Liver (tissue), 8 donors: ENCODE measurements at regions not wholly inside any gene's neighbourhood (a gene's known extent, or its start where the extent isn't known, plus 50 kb on each side); places are given as distances from the start of the nearest gene placed in this dataset.
"Not testable (repeated sequence)": the region's sequence is repeated elsewhere in the genome, so short reads cannot be mapped to it uniquely, and the experiment has no call there.

Experiments
- DNase-seq: peaks from one replicate; pipeline ENCODE4 v3.0.0-alpha.2; 2017; ENCODE audit warnings: low spot score
- H3K27ac ChIP-seq, 2 donors: one replicate each; pipeline ENCODE4 v1.7.0; 2013; ENCODE audit warnings: inconsistent platforms in 2 of 2, low read length in 2 of 2, control low read depth in 1 of 2, low read depth in 1 of 2, mild to moderate bottlenecking in 1 of 2
- H3K27me3 ChIP-seq, 4 donors: one replicate each; pipeline versions ENCODE4 v1.6.1 to v1.7.0; 2013; ENCODE audit warnings: low read length in 3 of 4, inconsistent platforms in 1 of 4, mild to moderate bottlenecking in 1 of 4, moderate library complexity in 1 of 4; ENCODE audit not compliant: control insufficient read depth in 4 of 4, insufficient read depth in 4 of 4
- H3K36me3 ChIP-seq, 4 donors: one replicate each; pipeline versions ENCODE4 v1.6.1 to v1.7.0; 2013; ENCODE audit warnings: low read length in 3 of 4, mild to moderate bottlenecking in 3 of 4, low read depth in 1 of 4, moderate library complexity in 1 of 4; ENCODE audit not compliant: control insufficient read depth in 4 of 4, insufficient read depth in 3 of 4
- H3K4me1 ChIP-seq, 4 donors: one replicate each; pipeline versions ENCODE4 v1.6.1 to v1.7.0; 2013; ENCODE audit warnings: low read length in 3 of 4, mild to moderate bottlenecking in 3 of 4, moderate library complexity in 1 of 4; ENCODE audit not compliant: control insufficient read depth in 4 of 4, insufficient read depth in 4 of 4
- H3K4me3 ChIP-seq, 3 donors: one replicate each; pipeline versions ENCODE4 v1.6.1 to v1.7.0; 2013; ENCODE audit warnings: low read length in 3 of 3, control low read depth in 1 of 3, low read depth in 1 of 3, mild to moderate bottlenecking in 1 of 3
- H3K9ac ChIP-seq, 2 donors: one replicate each; pipeline ENCODE4 v1.7.0; 2013; ENCODE audit warnings: low read length in 2 of 2, mild to moderate bottlenecking in 2 of 2, moderate library complexity in 2 of 2, control low read depth in 1 of 2, low read depth in 1 of 2
- H3K9me3 ChIP-seq, 4 donors: one replicate each; pipeline versions ENCODE4 v1.6.1 to v1.7.0; 2013; ENCODE audit warnings: low read length in 3 of 4; ENCODE audit not compliant: control insufficient read depth in 4 of 4
- CTCF ChIP-seq: fragments of 150-350 bp; IDR thresholded peaks from 2 replicates; pipeline ENCODE4 v1.5.1; 2017; ENCODE audit warnings: improper control_type of control experiment, low read depth, low read length; ENCODE audit not compliant: missing input control
- EGR1 ChIP-seq, 2 donors: IDR thresholded peaks; 2 replicates each; pipeline ENCODE4 v1.6.1; 2016 to 2018; ENCODE audit warnings: antibody characterized with exemption in 2 of 2, low read depth in 2 of 2
- FOXA1 ChIP-seq: IDR thresholded peaks from 2 replicates; pipeline ENCODE4 v1.6.1; 2016; ENCODE audit warnings: antibody characterized with exemption
- FOXA2 ChIP-seq: IDR thresholded peaks from 2 replicates; pipeline ENCODE4 v1.6.1; 2016; ENCODE audit warnings: antibody characterized with exemption
- GABPA ChIP-seq, 2 donors: IDR thresholded peaks in 1 of 2; conservative IDR thresholded peaks in 1 of 2; 2 replicates each; pipeline ENCODE4 v1.6.1; 2016; ENCODE audit warnings: antibody characterized with exemption in 2 of 2, mild to moderate bottlenecking in 1 of 2, moderate library complexity in 1 of 2
- HNF4A ChIP-seq, 2 donors: conservative IDR thresholded peaks; 2 replicates each; pipeline ENCODE4 v1.6.1; 2016; ENCODE audit warnings: antibody characterized with exemption in 2 of 2, mild to moderate bottlenecking in 2 of 2
- HNF4G ChIP-seq: IDR thresholded peaks from 2 replicates; pipeline ENCODE4 v1.6.1; 2016; ENCODE audit warnings: antibody characterized with exemption
- JUND ChIP-seq, 2 donors: IDR thresholded peaks; 2 replicates each; pipeline ENCODE4 v1.6.1; 2016; ENCODE audit warnings: antibody characterized with exemption in 2 of 2
- NR2F2 ChIP-seq: IDR thresholded peaks from 2 replicates; pipeline ENCODE4 v1.6.1; 2016; ENCODE audit warnings: antibody characterized with exemption
- RAD21 ChIP-seq, 2 donors: IDR thresholded peaks; 2 replicates each; pipeline ENCODE4 v1.6.1; 2016; ENCODE audit warnings: antibody characterized with exemption in 2 of 2, mild to moderate bottlenecking in 2 of 2
- REST ChIP-seq: IDR thresholded peaks from 2 replicates; pipeline ENCODE4 v1.6.1; 2016; ENCODE audit warnings: antibody characterized with exemption, mild to moderate bottlenecking
- SP1 ChIP-seq: IDR thresholded peaks from 2 replicates; pipeline ENCODE4 v1.6.1; 2018; ENCODE audit warnings: antibody characterized with exemption, mild to moderate bottlenecking
- TAF1 ChIP-seq: conservative IDR thresholded peaks from 2 replicates; pipeline ENCODE4 v1.6.1; 2016; ENCODE audit warnings: antibody characterized with exemption, mild to moderate bottlenecking
- YY1 ChIP-seq: IDR thresholded peaks from 2 replicates; pipeline ENCODE4 v1.6.1; 2016; ENCODE audit warnings: antibody characterized with exemption, mild to moderate bottlenecking
- ZBTB33 ChIP-seq: IDR thresholded peaks from 2 replicates; pipeline ENCODE4 v1.6.1; 2016; ENCODE audit warnings: antibody characterized with exemption
- whole genome bisulfite sequencing: extraction: QIAGEN DNeasy Blood & Tissue Kit; methylation state at CpG from one replicate; pipeline ENCODE4 v1.1.7; 2013; 5-methylcytosine and 5-hydroxymethylcytosine counted together
- TF ChIP-seq, protein P1 (sequence below): IDR thresholded peaks from 2 replicates; pipeline ENCODE4 v1.6.1; 2016; ENCODE audit warnings: antibody characterized with exemption
- donor health status: healthy.
- donor health status: healthy.
- donor health status: healthy.
- donor health status: healthy.
- donor health status: healthy.

- 39% methylated on average over 3 of the region's 3 CpGs for WGBS
Observed at GRCh38 chr18:60018618-60019462, 119.0 kb downstream of the PMAIP1 start.

DNA sequence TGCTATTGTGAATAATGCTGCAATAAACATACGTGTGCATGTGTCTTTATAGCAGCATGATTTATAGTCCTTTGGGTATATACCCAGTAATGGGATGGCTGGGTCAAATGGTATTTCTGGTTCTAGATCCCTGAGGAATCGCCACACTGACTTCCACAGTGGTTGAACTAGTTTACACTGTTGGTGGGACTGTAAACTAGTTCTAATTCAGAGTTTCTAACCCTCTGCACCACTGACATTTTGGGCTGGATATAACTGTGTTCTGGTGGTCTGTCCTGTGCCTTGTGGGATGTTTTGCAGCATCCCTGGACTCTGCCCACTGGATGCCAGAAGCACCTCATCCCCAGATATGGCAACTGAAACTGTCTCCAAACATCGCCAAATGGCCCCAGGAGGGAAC, 118.3 kb downstream of the PMAIP1 start:
- not testable (repeated sequence) for H3K27ac ChIP-seq, H3K9me3 ChIP-seq, DNase-seq, H3K9ac ChIP-seq, H3K36me3 ChIP-seq, H3K27me3 ChIP-seq, H3K4me3 ChIP-seq, H3K4me1 ChIP-seq
- 78% methylated on average over 2 of the region's 3 CpGs for WGBS

More at GRCh38 chr18:60018618-60019462, 119.0 kb downstream of the PMAIP1 start:
- H3K36me3 ChIP-seq, result no peaks in the 10 kb centered on the region
- H3K4me3 ChIP-seq, result no peak overlapping the region
- H3K9ac ChIP-seq, result no peak overlapping the region
- H3K27me3 ChIP-seq, result no peaks in the 10 kb centered on the region
- no peak overlapping the region for H3K27ac ChIP-seq
- no peak for TF ChIP-seq HNF4A (conservative IDR thresholded peaks at IDR 0.05)
- TF ChIP-seq RAD21 (IDR thresholded peaks at IDR 0.05), result no peak
- TF ChIP-seq TAF1, result no peak
- no peak for TF ChIP-seq YY1
- TF ChIP-seq FOXA1, result no peak
- TF ChIP-seq, protein P1, sequence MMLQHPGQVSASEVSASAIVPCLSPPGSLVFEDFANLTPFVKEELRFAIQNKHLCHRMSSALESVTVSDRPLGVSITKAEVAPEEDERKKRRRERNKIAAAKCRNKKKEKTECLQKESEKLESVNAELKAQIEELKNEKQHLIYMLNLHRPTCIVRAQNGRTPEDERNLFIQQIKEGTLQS, result no peak
- no peak for TF ChIP-seq SP1
- TF ChIP-seq REST, result no peak
- TF ChIP-seq JUND (IDR thresholded peaks at IDR 0.05), result no peak
- no peak for TF ChIP-seq HNF4G
- no peaks in the 10 kb centered on the region for H3K9me3 ChIP-seq
- DNase-seq, result no peak
- H3K4me1 ChIP-seq, result no peaks in the 10 kb centered on the region

- no peak for TF ChIP-seq HNF4A (conservative IDR thresholded peaks at IDR 0.05)
- no peak for TF ChIP-seq FOXA1
- no peak for TF ChIP-seq FOXA2
- no peak for TF ChIP-seq GABPA (IDR thresholded peaks at IDR 0.05 in 1 of 2, conservative IDR thresholded peaks at IDR 0.05 in 1 of 2)
- no peak for TF ChIP-seq TAF1
- no peak for TF ChIP-seq JUND (IDR thresholded peaks at IDR 0.05)
- TF ChIP-seq HNF4G, result no peak
- TF ChIP-seq RAD21 (IDR thresholded peaks at IDR 0.05), result no peak
- no peak for TF ChIP-seq YY1
- TF ChIP-seq SP1, result no peak
- no peak for TF ChIP-seq ZBTB33
- TF ChIP-seq NR2F2, result no peak
- TF ChIP-seq CTCF, result no peak
- TF ChIP-seq EGR1 (IDR thresholded peaks at IDR 0.05; ENCODE audit: low read depth in 2 of 2), result no peak
- TF ChIP-seq, protein P1, result no peak
- H3K4me3 ChIP-seq, result no peak overlapping the region
- H3K4me1 ChIP-seq, result no peaks in the 10 kb centered on the region
- H3K27ac ChIP-seq, result no peak overlapping the region
- H3K36me3 ChIP-seq, result no peaks in the 10 kb centered on the region
- no peaks in the 10 kb centered on the region for H3K9me3 ChIP-seq
- no peak overlapping the region for H3K9ac ChIP-seq
- WGBS, result 94% methylated on average over 22 of the region's 22 CpGs
- no peak for DNase-seq
- no peaks in the 10 kb centered on the region for H3K27me3 ChIP-seq
Observed at GRCh38 chr18:60017371-60017770, 117.6 kb downstream of the PMAIP1 start.

GRCh38 chr18:60015826-60016225, 116.0 kb downstream of the PMAIP1 start:
- H3K27me3 ChIP-seq, H3K36me3 ChIP-seq, H3K4me1 ChIP-seq, H3K27ac ChIP-seq, H3K9ac ChIP-seq, DNase-seq, H3K4me3 ChIP-seq, H3K9me3 ChIP-seq: not testable (repeated sequence)
